MG63 (cell line): ENCODE measurements at regions not wholly inside any gene's neighbourhood (a gene's known extent, or its start where the extent isn't known, plus 50 kb on each side); places are given as distances from the start of the nearest gene placed in this dataset.

Source experiments
- DNase-seq: peaks from one replicate; pipeline ENCODE4 v3.0.0-alpha.2; 2020
- H3K27me3 ChIP-seq: fragments of 250-450 bp; sonication (Bioruptor Pico); 2 replicates; pipeline ENCODE4 v1.5.1; 2020; ENCODE audit warnings: mild to moderate bottlenecking, moderate library complexity
- H3K36me3 ChIP-seq: fragments of 250-450 bp; sonication (Bioruptor Pico); 2 replicates; pipeline ENCODE4 v1.5.1; 2020; ENCODE audit warnings: mild to moderate bottlenecking, moderate library complexity
- H3K4me3 ChIP-seq: fragments of 250-450 bp; sonication (Bioruptor Pico); 2 replicates; pipeline ENCODE4 v1.5.1; 2020; ENCODE audit warnings: mild to moderate bottlenecking, moderate library complexity
- H3K9me3 ChIP-seq: fragments of 250-450 bp; sonication (Bioruptor Pico); 2 replicates; pipeline ENCODE4 v1.5.1; 2020; ENCODE audit warnings: mild to moderate bottlenecking, moderate library complexity

DNA sequence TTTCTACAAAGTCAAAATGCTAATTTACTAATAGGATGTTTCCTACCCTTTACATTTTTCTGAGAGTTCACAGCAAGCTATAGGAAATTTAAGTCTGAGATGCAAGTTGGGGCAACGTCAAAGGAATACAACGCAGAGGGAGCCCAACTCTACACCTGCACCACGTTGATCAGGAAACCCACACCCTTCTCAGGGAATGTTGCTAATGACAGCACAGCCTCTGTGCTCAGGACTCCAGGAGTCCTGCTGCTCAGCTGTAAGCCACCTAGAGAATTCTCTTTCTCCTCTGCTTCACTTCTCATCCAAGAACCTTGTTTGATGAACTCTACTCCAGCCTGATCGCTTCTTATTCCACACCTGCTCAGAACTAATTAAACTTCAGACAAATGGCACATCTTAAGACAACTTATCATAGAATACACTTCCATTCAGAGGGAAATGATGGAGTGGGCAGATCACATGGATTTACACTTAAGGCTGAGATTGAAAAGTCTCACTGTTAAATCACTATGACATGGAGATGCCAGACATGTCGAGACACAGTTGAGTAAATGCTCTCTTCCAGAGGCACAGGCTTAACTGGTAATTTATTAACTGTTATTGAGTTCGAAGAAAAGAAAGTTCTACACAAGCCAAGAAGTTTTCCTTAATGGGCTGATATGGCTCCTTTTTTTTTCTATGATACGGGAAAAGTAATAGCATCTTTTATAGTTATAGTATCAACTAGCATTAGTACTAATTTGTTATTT is 811.6 kb upstream of the ARGLU1 start:
- no peak overlapping the region for H3K4me3 ChIP-seq
- H3K27me3 ChIP-seq: no peaks in the 10 kb centered on the region
- H3K36me3 ChIP-seq: no peaks in the 10 kb centered on the region
- H3K9me3 ChIP-seq: no peaks in the 10 kb centered on the region
- no peak for DNase-seq

DNA sequence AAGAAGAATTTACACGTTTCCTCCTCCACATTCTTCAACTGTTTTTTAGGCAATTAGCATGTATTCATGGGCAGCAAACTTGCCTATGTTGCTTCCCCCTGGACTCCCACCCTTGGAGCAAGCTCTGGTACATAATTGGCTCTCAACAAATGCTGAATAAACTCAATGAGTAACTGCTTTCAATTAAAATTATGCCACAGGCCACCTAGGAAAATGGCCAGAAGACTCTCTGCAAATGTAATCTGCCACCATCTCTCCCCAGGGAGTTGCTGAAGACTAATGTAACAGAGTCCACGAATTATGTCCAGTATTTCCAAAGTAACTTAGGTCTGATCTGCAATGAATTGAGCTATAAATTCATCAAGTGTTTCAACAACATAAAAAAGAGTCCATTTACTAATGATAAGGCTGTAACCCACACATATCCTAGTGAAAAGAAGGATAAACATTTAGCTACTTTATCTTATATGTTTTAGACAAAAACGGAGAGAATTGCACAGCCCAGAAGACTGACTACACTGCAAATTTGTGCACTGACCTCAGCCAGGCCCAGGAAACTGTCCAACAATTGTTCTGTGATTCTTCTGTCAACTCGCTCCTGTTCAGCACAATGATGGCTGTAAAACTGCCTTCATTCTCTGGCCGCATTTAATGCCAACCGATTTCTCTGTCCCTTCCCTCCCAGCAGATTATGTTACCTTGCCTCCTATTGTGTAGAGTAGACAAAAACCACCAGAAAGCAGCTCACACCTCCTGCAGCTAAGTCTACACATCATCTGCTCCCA is 808.6 kb upstream of the ARGLU1 start:
- H3K9me3 ChIP-seq: no peaks in the 10 kb centered on the region
- no peaks in the 10 kb centered on the region for H3K27me3 ChIP-seq
- H3K4me3 ChIP-seq: no peak overlapping the region
- DNase-seq: no peak
- H3K36me3 ChIP-seq: no peaks in the 10 kb centered on the region

- Histone ChIP-seq H3K27me3 (no peaks in the 10 kb centered on the region), H3K4me3 (no peak overlapping the region), H3K36me3 (no peaks in the 10 kb centered on the region), H3K9me3 (no peaks in the 10 kb centered on the region)
- DNase-seq: no peak
These were observed 807.9 kb upstream of the ARGLU1 start for GRCh38 chr13:107375701-107376340.

DNA sequence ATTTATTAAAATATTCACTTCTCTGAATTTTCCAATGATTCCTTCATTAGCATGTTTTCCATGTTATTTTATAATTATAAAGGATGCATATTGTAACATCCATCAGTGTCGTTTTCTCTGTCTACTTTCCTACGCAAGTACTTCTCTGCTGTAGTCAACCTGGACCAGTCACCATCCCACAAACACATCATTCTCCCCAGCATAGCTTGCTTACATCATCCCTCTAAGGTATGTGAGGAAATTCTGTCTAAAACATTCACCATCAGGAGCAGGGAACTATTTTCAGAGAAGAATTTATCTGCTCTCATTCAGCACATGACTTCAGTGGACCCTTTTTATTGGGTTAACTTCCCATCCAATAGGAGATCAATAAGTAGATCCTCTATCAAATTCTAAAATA is 806.1 kb upstream of the ARGLU1 start:
- DNase-seq: no peak

DNA sequence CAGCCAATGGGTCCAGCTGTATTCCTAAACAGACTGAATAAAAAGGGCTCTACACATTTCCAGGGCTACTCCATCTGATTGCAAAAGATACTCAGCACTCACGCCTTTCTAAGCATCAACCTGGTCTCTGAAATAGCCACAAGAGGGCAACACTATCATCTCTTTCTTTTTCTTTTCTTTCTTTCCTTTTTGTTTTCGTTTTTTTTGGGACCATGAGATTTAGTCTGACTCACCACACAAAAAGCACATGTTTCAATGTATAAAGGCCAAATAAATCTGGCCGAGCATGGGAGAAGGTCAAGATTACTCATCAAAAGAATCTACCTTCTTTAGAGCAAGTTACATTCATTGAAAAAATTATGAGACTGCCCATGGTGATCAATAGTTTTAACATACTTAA is 805.6 kb upstream of the ARGLU1 start:
- peak; percentile 5 for DNase-seq
- no peaks in the 10 kb centered on the region for H3K36me3 ChIP-seq
- no peaks in the 10 kb centered on the region for H3K9me3 ChIP-seq
- H3K27me3 ChIP-seq: no peaks in the 10 kb centered on the region
- no peak overlapping the region for H3K4me3 ChIP-seq

More for the DNA sequence above, 806.1 kb upstream of the ARGLU1 start:
- Histone ChIP-seq H3K36me3 (no peaks in the 10 kb centered on the region), H3K9me3 (no peaks in the 10 kb centered on the region), H3K27me3 (no peaks in the 10 kb centered on the region), H3K4me3 (no peak overlapping the region)

DNA sequence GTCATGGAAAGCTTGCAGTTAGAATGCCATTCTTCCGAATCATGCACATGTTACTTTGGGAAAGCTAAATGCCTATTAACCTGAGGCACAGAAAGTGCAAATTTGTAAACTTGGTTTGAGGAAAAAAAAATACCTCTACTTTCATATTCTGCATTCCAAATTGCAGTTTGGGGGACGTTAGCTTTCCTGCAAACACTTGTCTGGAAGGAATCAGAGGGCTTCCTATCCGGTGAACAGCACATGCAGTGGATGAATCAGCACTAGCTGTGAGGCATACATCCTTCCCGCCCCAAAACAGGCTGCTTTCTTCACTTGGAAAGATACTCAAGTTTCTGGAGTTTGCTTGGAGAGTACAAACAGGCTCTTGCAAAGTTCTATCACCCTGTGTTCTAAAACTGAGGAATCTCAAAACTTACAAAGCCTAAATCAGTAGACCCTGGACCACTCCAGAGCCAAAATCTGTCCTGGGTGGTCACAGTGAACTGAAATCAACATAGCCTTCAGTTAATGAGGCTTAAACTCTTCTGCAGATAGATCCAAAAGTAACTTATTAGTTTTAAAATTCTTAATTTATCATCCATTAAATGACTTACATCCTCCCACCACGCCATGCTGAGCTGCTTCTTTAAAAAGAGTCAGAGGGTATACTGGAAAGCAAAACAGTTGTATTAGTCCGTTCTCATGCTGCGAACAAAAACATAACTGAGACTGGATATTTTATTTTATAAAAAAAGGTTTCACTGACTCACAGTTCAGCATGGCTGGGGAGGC is 802.3 kb upstream of the ARGLU1 start:
- no peaks in the 10 kb centered on the region for H3K27me3 ChIP-seq
- H3K36me3 ChIP-seq: no peaks in the 10 kb centered on the region
- H3K9me3 ChIP-seq: no peaks in the 10 kb centered on the region
- no peak overlapping the region for H3K4me3 ChIP-seq
- DNase-seq: peak; percentile 55

GRCh38 chr13:107367258-107367657 is 799.3 kb upstream of the ARGLU1 start:
- Histone ChIP-seq H3K36me3 (no peaks in the 10 kb centered on the region), H3K4me3 (no peak overlapping the region), H3K9me3 (no peaks in the 10 kb centered on the region), H3K27me3 (no peaks in the 10 kb centered on the region)
- DNase-seq: no peak

GRCh38 chr13:107365466-107366215 is 797.7 kb upstream of the ARGLU1 start:
- no peak overlapping the region for H3K4me3 ChIP-seq
- no peaks in the 10 kb centered on the region for H3K27me3 ChIP-seq
- DNase-seq: no peak

GRCh38 chr13:107364658-107365057 is 796.7 kb upstream of the ARGLU1 start:
- Histone ChIP-seq H3K27me3 (no peaks in the 10 kb centered on the region), H3K9me3 (no peaks in the 10 kb centered on the region), H3K36me3 (no peaks in the 10 kb centered on the region), H3K4me3 (no peak overlapping the region)
- DNase-seq: no peak

More at GRCh38 chr13:107365466-107366215, 797.7 kb upstream of the ARGLU1 start:
- Histone ChIP-seq H3K36me3 (no peaks in the 10 kb centered on the region), H3K9me3 (no peaks in the 10 kb centered on the region)

DNA sequence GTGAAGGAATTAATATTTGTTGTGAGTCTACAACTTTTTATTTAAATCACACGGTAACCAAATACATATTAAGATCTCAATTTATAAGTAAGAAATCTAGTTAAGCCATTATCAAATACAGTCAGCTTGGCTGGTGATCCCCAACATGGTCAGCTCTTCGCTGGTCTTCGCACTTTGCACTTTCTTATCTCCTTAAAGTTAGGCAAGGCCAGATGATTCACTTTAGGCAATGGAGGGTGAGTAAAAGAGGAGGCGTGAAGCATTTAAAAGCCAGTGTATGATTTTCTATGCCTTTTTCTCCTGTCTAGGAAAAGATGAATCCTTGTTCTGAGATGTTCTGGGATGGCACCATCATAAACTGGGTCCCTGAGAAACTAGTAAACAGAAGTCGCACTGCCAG is 793.7 kb upstream of the ARGLU1 start:
- H3K9me3 ChIP-seq: no peaks in the 10 kb centered on the region
- H3K27me3 ChIP-seq: no peaks in the 10 kb centered on the region
- H3K4me3 ChIP-seq: no peak overlapping the region
- DNase-seq: peak; percentile 54
- no peaks in the 10 kb centered on the region for H3K36me3 ChIP-seq

GRCh38 chr13:107360010-107360409 is 792.1 kb upstream of the ARGLU1 start:
- Histone ChIP-seq H3K27me3 (no peaks in the 10 kb centered on the region), H3K36me3 (no peaks in the 10 kb centered on the region), H3K9me3 (no peaks in the 10 kb centered on the region), H3K4me3 (no peak overlapping the region)
- no peak for DNase-seq

GRCh38 chr13:107358866-107359265 is 790.9 kb upstream of the ARGLU1 start:
- Histone ChIP-seq H3K27me3 (no peaks in the 10 kb centered on the region), H3K36me3 (no peaks in the 10 kb centered on the region), H3K4me3 (no peak overlapping the region), H3K9me3 (no peaks in the 10 kb centered on the region)
- no peak for DNase-seq

DNA sequence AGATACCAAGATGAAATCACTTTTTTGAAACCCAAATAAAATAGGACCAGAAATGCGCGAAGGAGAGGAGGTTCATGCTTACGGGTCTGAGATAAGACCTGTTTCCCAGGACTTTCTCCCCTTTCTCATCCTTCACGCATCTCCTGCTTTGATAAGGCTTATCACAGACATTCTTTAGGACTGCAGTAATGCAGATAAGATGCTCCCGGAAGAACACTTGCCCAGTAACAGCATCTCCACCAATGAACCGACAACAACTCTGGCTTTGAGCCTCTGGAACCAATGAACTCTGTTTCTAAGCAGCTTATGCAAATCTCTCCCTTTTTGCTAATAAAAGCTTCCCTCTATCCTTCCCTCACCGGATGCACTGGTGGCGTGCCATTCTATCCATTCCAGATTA is 783.4 kb upstream of the ARGLU1 start:
- no peak for DNase-seq
- H3K9me3 ChIP-seq: no peaks in the 10 kb centered on the region
- no peak overlapping the region for H3K4me3 ChIP-seq
- no peaks in the 10 kb centered on the region for H3K27me3 ChIP-seq
- no peaks in the 10 kb centered on the region for H3K36me3 ChIP-seq

DNA sequence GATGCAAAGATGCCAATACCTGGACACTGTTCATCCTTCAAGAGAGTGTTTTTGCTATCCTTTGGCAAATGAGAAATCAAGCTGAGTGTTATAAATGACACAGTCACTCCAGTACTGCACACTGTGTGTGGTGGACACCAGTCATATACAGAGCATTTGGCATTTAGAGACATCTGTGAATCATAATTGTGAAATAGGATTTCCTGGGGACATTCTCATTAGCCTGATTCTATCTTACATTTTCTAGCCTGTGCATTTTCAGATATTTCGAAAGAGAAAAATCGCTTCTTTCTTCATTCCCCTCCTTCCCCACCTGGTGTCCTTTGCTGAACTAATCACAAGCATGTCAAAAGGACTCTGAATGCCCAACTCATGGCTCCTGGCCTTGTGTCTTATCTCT is 781.0 kb upstream of the ARGLU1 start:
- no peak for DNase-seq
- H3K4me3 ChIP-seq: no peak overlapping the region
- H3K36me3 ChIP-seq: no peaks in the 10 kb centered on the region

DNA sequence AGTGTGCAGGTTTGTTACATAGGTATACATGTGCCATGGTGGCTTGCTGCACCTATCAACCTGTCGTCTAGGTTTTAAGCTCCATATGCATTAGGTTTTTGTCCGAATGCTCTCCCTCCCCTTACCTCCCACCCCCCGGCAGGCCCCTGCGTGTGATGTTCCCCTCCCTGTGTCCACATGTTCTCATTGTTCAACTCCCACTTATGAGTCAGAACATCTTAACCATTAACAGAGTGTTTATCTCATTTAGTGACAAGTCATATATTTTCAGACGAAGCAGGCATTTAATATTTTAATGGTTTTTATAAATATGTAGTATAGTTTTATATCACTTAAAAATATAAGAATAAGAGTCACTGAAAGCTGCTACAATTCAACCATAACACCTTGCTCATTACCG is 780.5 kb upstream of the ARGLU1 start:
- DNase-seq: no peak
- Histone ChIP-seq H3K27me3 (no peaks in the 10 kb centered on the region), H3K4me3 (no peak overlapping the region), H3K9me3 (no peaks in the 10 kb centered on the region), H3K36me3 (no peaks in the 10 kb centered on the region)

More for the DNA sequence above, 781.0 kb upstream of the ARGLU1 start:
- H3K27me3 ChIP-seq: no peaks in the 10 kb centered on the region
- H3K9me3 ChIP-seq: no peaks in the 10 kb centered on the region

DNA sequence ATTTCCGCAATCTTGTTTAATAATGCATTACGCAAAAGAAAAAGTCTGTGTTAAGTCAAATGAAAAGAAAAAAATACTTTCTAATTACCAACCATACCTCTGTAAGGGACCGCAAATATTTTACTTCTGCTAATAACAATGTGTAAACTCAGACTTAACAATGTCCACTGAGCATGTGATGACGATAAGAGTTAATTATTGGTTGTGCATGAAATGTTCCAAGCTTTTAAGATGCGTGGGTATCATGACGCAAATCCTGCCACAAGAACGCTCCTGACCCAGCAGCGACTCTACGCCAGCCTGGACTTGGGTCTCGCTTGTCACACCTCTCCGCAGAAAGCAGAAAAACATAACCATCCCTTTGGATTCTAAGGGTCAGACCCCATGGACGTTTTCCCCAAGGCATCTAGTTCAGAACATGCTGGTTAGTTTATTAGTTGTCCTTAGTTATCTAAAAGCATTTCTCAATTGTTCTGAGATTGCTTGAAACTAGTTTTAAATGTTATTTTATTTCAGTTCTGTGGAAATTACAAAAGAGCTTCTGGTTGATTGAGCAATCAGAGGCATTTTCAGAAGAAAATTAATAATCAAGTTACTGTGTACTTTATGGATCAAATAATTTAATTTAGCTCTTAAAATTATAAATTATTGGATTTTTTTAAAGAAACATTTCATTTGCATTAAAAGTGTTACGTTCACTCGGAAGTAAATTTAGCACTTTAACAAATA is 779.9 kb upstream of the ARGLU1 start:
- Histone ChIP-seq H3K36me3 (no peaks in the 10 kb centered on the region), H3K4me3 (no peak overlapping the region), H3K9me3 (no peaks in the 10 kb centered on the region), H3K27me3 (no peaks in the 10 kb centered on the region)
- no peak for DNase-seq
